Right atrium auricular region (tissue), 2 donors: ENCODE measurements at regions not wholly inside any gene's neighbourhood (a gene's known extent, or its start where the extent isn't known, plus 50 kb on each side); places are given as distances from the start of the nearest gene placed in this dataset.
A peak's percentile ranks its signal among the peaks of the same experiment; 100 is the strongest.
"Not testable (repeated sequence)": the region's sequence is repeated elsewhere in the genome, so short reads cannot be mapped to it uniquely, and the experiment has no call there.

Experiments
- DNase-seq: peaks from one replicate; pipeline ENCODE4 v3.0.0-alpha.2; 2019; ENCODE audit warnings: low spot score
- H3K27ac ChIP-seq, 2 donors: fragments of 200-600 bp; sonication (generic); 1 replicate in 1 of 2; 2 replicates in 1 of 2; pipeline ENCODE4 v1.5.1; 2016 to 2019
- H3K27me3 ChIP-seq, 2 donors: fragments of 200-600 bp; sonication (generic); one replicate each; pipeline versions ENCODE4 v1.5.1 to v1.6.0; 2017 to 2019
- H3K36me3 ChIP-seq: fragments of 200-600 bp; sonication (generic); one replicate; pipeline ENCODE4 v1.5.1; 2016
- H3K4me1 ChIP-seq, 2 donors: fragments of 200-600 bp; sonication (generic); one replicate each; pipeline versions ENCODE4 v1.5.1 to v1.6.0; 2017 to 2019
- H3K4me3 ChIP-seq, 2 donors: fragments of 200-600 bp; sonication (generic); 1 replicate in 1 of 2; 2 replicates in 1 of 2; pipeline ENCODE4 v1.5.1; 2017 to 2019; ENCODE audit warnings: mild to moderate bottlenecking in 1 of 2, moderate library complexity in 1 of 2
- H3K9me3 ChIP-seq, 2 donors: fragments of 200-600 bp; sonication (generic); one replicate each; pipeline ENCODE4 v1.5.1; 2019
- CTCF ChIP-seq, 2 donors: fragments of 200-600 bp; sonication (generic); IDR thresholded peaks; one replicate each; pipeline ENCODE4 v1.5.1; 2019; ENCODE audit warnings: antibody characterized with exemption in 2 of 2

GRCh38 chr12:74401035-74401434 lies 136.6 kb upstream of the ATXN7L3B start:
- no peaks in the 10 kb centered on the region for H3K27me3 ChIP-seq
- no peaks in the 10 kb centered on the region for H3K4me1 ChIP-seq
- H3K9me3 ChIP-seq: no peaks in the 10 kb centered on the region
- H3K36me3 ChIP-seq: no peaks in the 10 kb centered on the region
- TF ChIP-seq CTCF (IDR thresholded peaks at IDR 0.05): no peak
- no peak overlapping the region for H3K4me3 ChIP-seq
- no peak for DNase-seq
- H3K27ac ChIP-seq: no peak overlapping the region

- Histone ChIP-seq H3K36me3 (no peaks in the 10 kb centered on the region), H3K9me3 (no peaks in the 10 kb centered on the region), H3K4me1 (no peaks in the 10 kb centered on the region), H3K27me3 (no peaks in the 10 kb centered on the region), H3K4me3 (no peak overlapping the region), H3K27ac (no peak overlapping the region)
- no peak for DNase-seq
- no peak for TF ChIP-seq CTCF (IDR thresholded peaks at IDR 0.05)
Measured at GRCh38 chr12:74401966-74402365, 135.7 kb upstream of the ATXN7L3B start.

GRCh38 chr12:74403221-74403470 lies 134.5 kb upstream of the ATXN7L3B start:
- H3K4me3 ChIP-seq, H3K9me3 ChIP-seq, DNase-seq, H3K4me1 ChIP-seq, H3K36me3 ChIP-seq, H3K27me3 ChIP-seq, H3K27ac ChIP-seq: not testable (repeated sequence)

- Histone ChIP-seq H3K36me3 (no peaks in the 10 kb centered on the region), H3K4me3 (no peak overlapping the region), H3K4me1 (no peaks in the 10 kb centered on the region), H3K9me3 (no peaks in the 10 kb centered on the region), H3K27ac (no peak overlapping the region), H3K27me3 (no peaks in the 10 kb centered on the region)
- no peak for DNase-seq
- TF ChIP-seq CTCF (IDR thresholded peaks at IDR 0.05): no peak
Measured at GRCh38 chr12:74408601-74409166, 129.0 kb upstream of the ATXN7L3B start.

GRCh38 chr12:74412606-74413230 lies 124.9 kb upstream of the ATXN7L3B start:
- H3K27me3 ChIP-seq: no peaks in the 10 kb centered on the region
- DNase-seq: no peak

GRCh38 chr12:74415633-74416032 lies 122.0 kb upstream of the ATXN7L3B start:
- no peaks in the 10 kb centered on the region for H3K27me3 ChIP-seq
- no peaks in the 10 kb centered on the region for H3K9me3 ChIP-seq
- TF ChIP-seq CTCF (IDR thresholded peaks at IDR 0.05): peak in 1 of 2 donors; percentile 49
- no peaks in the 10 kb centered on the region for H3K36me3 ChIP-seq
- no peak overlapping the region for H3K4me3 ChIP-seq
- no peak for DNase-seq
- H3K4me1 ChIP-seq: no peaks in the 10 kb centered on the region
- H3K27ac ChIP-seq: no peak overlapping the region

More at GRCh38 chr12:74412606-74413230, 124.9 kb upstream of the ATXN7L3B start:
- Histone ChIP-seq H3K9me3 (no peaks in the 10 kb centered on the region), H3K36me3 (no peaks in the 10 kb centered on the region), H3K4me3 (no peak overlapping the region), H3K4me1 (no peaks in the 10 kb centered on the region), H3K27ac (no peak overlapping the region)
- peak in 1 of 2 donors; percentile 46 for TF ChIP-seq CTCF (IDR thresholded peaks at IDR 0.05)
